Epithelial cell of esophagus (primary cell): ENCODE measurements at regions not wholly inside any gene's neighbourhood (a gene's known extent, or its start where the extent isn't known, plus 50 kb on each side); places are given as distances from the start of the nearest gene placed in this dataset.

Experiments used
- DNase-seq: peaks from one replicate; pipeline ENCODE4 v3.0.0; 2010; ENCODE audit warnings: low read depth
- H3K4me3 ChIP-seq: 2 replicates; pipeline ENCODE4 v1.5.1; 2011; ENCODE audit warnings: mild to moderate bottlenecking, low read length, control low read depth
- TF ChIP-seq, protein P1 (sequence below): IDR thresholded peaks from 2 replicates; pipeline ENCODE4 v1.5.1; 2011; ENCODE audit warnings: low read depth, mild to moderate bottlenecking, low read length, control low read depth, inconsistent platforms; ENCODE audit not compliant: insufficient read depth; ENCODE audit errors: missing control alignments

GRCh38 chr1:80083892-80084291 is 1077.4 kb upstream of the ADGRL4 start:
- DNase-seq = no peak
- no peak overlapping the region for H3K4me3 ChIP-seq
- TF ChIP-seq, protein P1, sequence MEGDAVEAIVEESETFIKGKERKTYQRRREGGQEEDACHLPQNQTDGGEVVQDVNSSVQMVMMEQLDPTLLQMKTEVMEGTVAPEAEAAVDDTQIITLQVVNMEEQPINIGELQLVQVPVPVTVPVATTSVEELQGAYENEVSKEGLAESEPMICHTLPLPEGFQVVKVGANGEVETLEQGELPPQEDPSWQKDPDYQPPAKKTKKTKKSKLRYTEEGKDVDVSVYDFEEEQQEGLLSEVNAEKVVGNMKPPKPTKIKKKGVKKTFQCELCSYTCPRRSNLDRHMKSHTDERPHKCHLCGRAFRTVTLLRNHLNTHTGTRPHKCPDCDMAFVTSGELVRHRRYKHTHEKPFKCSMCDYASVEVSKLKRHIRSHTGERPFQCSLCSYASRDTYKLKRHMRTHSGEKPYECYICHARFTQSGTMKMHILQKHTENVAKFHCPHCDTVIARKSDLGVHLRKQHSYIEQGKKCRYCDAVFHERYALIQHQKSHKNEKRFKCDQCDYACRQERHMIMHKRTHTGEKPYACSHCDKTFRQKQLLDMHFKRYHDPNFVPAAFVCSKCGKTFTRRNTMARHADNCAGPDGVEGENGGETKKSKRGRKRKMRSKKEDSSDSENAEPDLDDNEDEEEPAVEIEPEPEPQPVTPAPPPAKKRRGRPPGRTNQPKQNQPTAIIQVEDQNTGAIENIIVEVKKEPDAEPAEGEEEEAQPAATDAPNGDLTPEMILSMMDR = no peak

DNA sequence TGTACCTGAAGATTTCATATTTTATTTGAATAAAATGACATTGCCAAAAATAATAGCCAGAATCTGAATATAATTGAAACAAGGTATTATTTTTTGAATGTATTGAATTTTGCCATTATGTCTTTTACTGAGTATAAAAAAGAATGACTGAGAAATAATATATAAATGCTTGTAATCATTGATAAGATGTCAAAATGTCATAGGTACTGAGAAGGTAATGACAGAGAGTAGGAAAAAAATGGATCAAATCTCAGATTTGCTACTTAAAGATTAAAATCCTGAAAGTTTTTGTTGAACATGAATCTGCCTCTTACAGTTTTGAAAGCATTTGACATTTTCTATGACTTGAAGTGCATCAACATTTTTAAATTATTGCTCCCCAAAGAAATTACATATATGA is 1069.9 kb upstream of the ADGRL4 start:
- no peak for DNase-seq
- TF ChIP-seq, protein P1 = no peak
- no peak overlapping the region for H3K4me3 ChIP-seq

- DNase-seq = no peak
- H3K4me3 ChIP-seq = no peak overlapping the region
- TF ChIP-seq, protein P1 = no peak
Observed at GRCh38 chr1:80075351-80075750, 1068.8 kb upstream of the ADGRL4 start.

DNA sequence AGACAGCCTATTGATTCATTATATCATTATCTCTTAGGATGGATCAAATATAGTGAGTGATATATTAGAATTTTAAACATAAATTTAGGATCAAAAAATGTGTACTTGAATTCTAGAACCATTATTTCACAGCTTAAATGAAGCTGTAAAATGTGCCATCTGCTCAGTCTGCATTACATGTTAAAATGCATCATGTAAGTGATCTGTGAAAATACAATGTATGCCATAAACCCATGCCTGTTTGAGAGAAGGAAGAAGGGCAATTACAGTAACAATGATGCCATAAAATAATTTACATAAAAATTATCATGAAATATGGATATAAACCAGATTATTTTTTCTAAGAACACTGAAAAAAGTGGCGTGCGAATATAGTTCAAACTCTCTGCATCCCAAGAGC is 1066.0 kb upstream of the ADGRL4 start:
- no peak overlapping the region for H3K4me3 ChIP-seq
- DNase-seq = no peak

DNA sequence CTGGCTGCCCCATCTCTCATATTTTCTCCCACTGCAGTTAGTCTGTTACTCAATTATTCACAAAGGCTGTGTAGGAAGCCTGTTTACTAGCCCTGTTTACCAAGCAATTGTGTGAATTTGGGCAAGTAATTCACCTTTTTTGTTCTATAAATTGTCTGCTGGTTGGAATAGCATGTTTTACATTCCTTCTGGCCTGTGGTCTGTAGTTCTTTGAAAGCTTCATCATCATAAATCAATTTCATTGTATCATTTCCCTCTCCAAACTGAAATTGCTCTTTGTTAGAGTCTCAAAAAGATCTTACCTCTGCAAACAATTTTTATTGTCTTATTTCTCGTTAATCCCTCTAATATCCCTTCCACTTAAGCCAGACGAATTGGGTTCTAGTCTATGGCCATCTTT is 1059.5 kb upstream of the ADGRL4 start:
- DNase-seq = no peak

More for the DNA sequence above, 1066.0 kb upstream of the ADGRL4 start:
- TF ChIP-seq, protein P1 = no peak

DNA sequence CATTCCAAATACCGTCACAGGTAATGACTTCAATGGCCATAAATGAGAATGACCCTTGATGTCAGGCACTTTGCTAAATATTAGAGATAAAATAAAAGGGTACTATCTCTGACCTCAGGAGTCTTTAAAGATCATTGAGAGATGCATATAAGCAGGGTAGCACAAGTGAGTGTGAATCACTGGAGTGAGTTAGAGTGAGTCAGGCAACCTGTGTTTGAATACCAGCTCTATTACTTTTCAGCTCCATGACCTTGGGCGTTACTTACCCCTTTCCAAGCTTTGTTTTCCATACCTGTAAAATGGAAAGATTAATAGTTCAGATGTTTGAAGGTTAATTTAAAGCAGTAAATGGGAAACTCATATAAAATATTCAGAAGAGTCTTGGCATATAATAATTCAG is 1058.0 kb upstream of the ADGRL4 start:
- TF ChIP-seq, protein P1 = no peak
- peak; percentile 83 for DNase-seq
- no peak overlapping the region for H3K4me3 ChIP-seq

More for the DNA sequence above, 1059.5 kb upstream of the ADGRL4 start:
- TF ChIP-seq, protein P1 = no peak
- no peak overlapping the region for H3K4me3 ChIP-seq

DNA sequence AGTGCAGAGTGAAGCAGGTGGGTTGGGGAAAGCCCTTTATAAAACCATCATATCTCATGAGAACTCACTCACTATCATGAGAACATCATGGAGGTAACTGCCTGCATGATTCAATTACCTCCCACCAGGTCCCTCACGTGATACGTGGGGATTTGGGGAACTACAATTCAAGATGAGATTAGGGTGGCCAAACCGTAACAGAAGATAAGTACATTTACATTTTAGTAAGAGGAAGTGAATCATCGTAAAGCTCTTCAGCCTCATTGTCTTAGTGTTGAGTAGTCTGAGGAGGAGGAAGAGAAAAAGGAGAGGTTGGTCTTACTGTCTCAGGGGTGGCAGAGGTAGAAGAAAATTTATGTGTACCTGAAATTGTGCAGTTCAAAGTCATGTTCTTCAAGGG is 1053.4 kb upstream of the ADGRL4 start:
- TF ChIP-seq, protein P1 = no peak
- peak; percentile 53 for DNase-seq
- H3K4me3 ChIP-seq = no peak overlapping the region
